ENCODE measurements at regions not wholly inside any gene's neighbourhood (a gene's known extent, or its start where the extent isn't known, plus 50 kb on each side); places are given as distances from the start of the nearest gene placed in this dataset.

- H3K4me3 ChIP-seq (ENCODE audit: control insufficient read depth, low read depth, low read length): no peak overlapping the region
- no peak for TF ChIP-seq CTCF (IDR thresholded peaks at IDR 0.05; ENCODE audit: control insufficient read depth, insufficient read depth, low read depth, low read length, missing control alignments)
- no peak for DNase-seq (ENCODE audit: low read depth)
Observed at GRCh38 chr4:20044966-20045365, 206.7 kb upstream of the SLIT2 start.

DNA sequence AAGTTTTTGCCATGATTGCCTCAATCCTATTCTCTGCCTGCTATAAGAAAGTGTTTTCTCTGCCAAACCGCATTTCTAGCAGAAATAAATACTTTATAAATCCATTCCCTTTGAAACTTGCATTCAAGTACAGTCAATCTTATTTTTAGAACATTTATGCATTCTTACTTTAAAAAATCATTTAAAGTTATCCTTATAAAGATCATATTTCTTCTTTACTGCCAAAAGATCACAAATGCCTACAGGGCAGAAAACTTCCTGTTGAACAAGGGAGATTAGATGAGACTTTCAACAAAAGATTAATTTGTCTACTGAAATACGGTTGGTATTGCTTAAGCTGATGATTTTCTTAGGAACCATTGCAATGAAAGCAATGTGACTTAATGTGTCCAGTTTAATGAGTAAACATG lies 207.2 kb upstream of the SLIT2 start:
- no peak for TF ChIP-seq CTCF (IDR thresholded peaks at IDR 0.05; ENCODE audit: control insufficient read depth, insufficient read depth, low read depth, low read length, missing control alignments)
- H3K4me3 ChIP-seq (ENCODE audit: control insufficient read depth, low read depth, low read length): no peak overlapping the region
- DNase-seq (ENCODE audit: low read depth): peak; percentile 72

GRCh38 chr4:20043991-20044390 lies 207.7 kb upstream of the SLIT2 start:
- H3K4me3 ChIP-seq (ENCODE audit: control insufficient read depth, low read depth, low read length): no peak overlapping the region
- TF ChIP-seq CTCF (IDR thresholded peaks at IDR 0.05; ENCODE audit: control insufficient read depth, insufficient read depth, low read depth, low read length, missing control alignments): no peak
- no peak for DNase-seq (ENCODE audit: low read depth)

DNA sequence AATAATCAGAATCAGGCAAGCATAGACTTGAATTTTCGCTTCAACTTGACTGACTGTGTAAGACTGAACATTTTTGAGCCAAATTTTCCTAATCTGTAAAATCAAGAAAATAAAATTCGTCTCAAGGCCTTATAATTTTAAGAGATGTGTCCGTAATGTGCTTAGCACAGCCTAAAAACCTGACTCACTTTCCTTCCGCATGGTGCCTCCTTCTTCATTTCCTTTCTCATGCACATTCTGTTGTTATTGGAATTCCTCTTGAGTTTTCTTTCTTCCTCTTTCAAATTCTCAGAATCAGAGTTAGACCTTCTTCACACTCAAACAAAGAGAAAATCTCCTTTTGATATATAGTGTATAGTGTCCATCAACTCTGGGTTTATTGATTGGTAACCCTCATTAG lies 208.9 kb upstream of the SLIT2 start:
- DNase-seq (ENCODE audit: low read depth): no peak
- no peak for TF ChIP-seq CTCF (IDR thresholded peaks at IDR 0.05; ENCODE audit: control insufficient read depth, insufficient read depth, low read depth, low read length, missing control alignments)
- H3K4me3 ChIP-seq (ENCODE audit: control insufficient read depth, low read depth, low read length): no peak overlapping the region

DNA sequence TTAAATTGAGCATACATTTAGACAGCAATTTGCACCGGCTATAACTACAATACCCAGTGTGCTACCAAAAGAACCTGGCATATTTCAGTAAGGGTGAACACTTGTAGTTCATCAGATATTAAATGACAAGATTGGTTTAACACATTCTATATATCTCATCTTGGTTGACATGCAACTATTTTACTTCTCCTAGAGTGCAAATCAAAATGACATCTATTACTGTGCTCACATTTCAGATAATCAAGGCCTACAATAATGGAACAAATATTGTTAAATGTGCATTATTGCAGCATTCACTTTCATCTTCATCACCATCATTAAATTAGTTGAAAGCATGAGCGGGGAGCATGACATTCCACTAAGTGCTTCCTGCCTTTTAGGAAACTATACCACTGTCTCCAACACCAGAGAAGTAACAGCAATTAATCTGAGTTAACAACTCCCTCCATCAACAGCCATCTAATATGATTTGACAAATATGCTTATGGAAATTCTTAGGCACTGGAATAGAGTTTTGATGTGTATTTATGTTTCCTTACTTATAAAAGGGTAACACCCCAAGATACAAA lies 209.8 kb upstream of the SLIT2 start:
- no peak for TF ChIP-seq CTCF (IDR thresholded peaks at IDR 0.05; ENCODE audit: control insufficient read depth, insufficient read depth, low read depth, low read length, missing control alignments)
- H3K4me3 ChIP-seq (ENCODE audit: control insufficient read depth, low read depth, low read length): no peak overlapping the region
- DNase-seq (ENCODE audit: low read depth): no peak

DNA sequence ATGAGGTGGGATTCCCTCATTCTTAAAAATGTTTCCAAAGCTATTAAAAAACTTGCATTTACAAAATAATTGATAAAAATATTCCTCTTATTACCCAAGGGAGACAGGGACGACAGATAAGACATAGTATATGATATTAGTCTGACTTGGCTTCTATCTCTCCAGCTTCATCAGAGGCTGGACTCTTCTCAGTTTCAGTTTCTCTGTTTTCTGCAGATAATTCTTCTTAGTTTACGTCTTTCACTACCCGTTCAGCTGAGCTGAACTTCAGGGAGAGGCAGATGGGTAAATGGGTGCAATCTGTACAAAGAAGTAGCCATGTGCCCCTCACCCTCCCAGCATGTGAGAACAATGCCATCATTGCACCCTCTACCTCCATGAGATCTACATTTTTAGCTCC lies 214.0 kb upstream of the SLIT2 start:
- DNase-seq (ENCODE audit: low read depth): no peak
- TF ChIP-seq CTCF (IDR thresholded peaks at IDR 0.05; ENCODE audit: control insufficient read depth, insufficient read depth, low read depth, low read length, missing control alignments): no peak
- no peak overlapping the region for H3K4me3 ChIP-seq (ENCODE audit: control insufficient read depth, low read depth, low read length)

DNA sequence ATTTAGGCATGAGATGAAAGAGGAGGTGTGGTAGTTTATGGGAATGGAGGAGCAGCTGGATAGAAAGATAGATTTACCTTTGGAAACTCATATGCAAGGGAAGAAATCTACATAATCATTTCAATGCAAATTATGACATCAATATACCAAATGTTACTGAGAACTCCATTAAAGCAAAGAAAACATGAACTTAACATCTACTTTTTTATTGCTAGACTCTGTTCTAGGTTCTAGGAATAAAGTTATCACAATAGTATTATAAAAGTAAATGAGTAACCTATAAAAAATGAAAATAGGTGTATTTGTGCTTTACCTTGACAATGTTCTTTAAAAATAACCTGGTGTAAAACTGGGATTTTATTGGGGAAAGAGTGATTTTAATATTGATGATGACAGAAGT lies 221.6 kb upstream of the SLIT2 start:
- no peak for TF ChIP-seq CTCF (IDR thresholded peaks at IDR 0.05; ENCODE audit: control insufficient read depth, insufficient read depth, low read depth, low read length, missing control alignments)
- no peak for DNase-seq (ENCODE audit: low read depth)
- no peak overlapping the region for H3K4me3 ChIP-seq (ENCODE audit: control insufficient read depth, low read depth, low read length)
